ENCODE measurements at regions not wholly inside any gene's neighbourhood (a gene's known extent, or its start where the extent isn't known, plus 50 kb on each side); places are given as distances from the start of the nearest gene placed in this dataset.

GRCh38 chr9:90998573-90998972 lies 197.0 kb downstream of the SYK start:
- H3K27ac ChIP-seq, result no peak overlapping the region
- no peak for DNase-seq (ENCODE audit: low spot score in 2 of 2)
- H3K9me3 ChIP-seq, result no peaks in the 10 kb centered on the region
- H3K4me1 ChIP-seq, result peaks cover 12% of the 10 kb centered on the region
- no peak overlapping the region for H3K4me3 ChIP-seq
- H3K27me3 ChIP-seq, result no peaks in the 10 kb centered on the region
- WGBS, result 74% methylated on average over 7 of the region's 7 CpGs
- no peaks in the 10 kb centered on the region for H3K36me3 ChIP-seq
- TF ChIP-seq EP300 (IDR thresholded peaks at IDR 0.05), result no peak
- TF ChIP-seq, protein P1, sequence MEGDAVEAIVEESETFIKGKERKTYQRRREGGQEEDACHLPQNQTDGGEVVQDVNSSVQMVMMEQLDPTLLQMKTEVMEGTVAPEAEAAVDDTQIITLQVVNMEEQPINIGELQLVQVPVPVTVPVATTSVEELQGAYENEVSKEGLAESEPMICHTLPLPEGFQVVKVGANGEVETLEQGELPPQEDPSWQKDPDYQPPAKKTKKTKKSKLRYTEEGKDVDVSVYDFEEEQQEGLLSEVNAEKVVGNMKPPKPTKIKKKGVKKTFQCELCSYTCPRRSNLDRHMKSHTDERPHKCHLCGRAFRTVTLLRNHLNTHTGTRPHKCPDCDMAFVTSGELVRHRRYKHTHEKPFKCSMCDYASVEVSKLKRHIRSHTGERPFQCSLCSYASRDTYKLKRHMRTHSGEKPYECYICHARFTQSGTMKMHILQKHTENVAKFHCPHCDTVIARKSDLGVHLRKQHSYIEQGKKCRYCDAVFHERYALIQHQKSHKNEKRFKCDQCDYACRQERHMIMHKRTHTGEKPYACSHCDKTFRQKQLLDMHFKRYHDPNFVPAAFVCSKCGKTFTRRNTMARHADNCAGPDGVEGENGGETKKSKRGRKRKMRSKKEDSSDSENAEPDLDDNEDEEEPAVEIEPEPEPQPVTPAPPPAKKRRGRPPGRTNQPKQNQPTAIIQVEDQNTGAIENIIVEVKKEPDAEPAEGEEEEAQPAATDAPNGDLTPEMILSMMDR (IDR thresholded peaks at IDR 0.05), result no peak
- TF ChIP-seq POLR2AphosphoS5 (IDR thresholded peaks at IDR 0.05), result no peak
- TF ChIP-seq POLR2A (IDR thresholded peaks at IDR 0.05), result no peak

DNA sequence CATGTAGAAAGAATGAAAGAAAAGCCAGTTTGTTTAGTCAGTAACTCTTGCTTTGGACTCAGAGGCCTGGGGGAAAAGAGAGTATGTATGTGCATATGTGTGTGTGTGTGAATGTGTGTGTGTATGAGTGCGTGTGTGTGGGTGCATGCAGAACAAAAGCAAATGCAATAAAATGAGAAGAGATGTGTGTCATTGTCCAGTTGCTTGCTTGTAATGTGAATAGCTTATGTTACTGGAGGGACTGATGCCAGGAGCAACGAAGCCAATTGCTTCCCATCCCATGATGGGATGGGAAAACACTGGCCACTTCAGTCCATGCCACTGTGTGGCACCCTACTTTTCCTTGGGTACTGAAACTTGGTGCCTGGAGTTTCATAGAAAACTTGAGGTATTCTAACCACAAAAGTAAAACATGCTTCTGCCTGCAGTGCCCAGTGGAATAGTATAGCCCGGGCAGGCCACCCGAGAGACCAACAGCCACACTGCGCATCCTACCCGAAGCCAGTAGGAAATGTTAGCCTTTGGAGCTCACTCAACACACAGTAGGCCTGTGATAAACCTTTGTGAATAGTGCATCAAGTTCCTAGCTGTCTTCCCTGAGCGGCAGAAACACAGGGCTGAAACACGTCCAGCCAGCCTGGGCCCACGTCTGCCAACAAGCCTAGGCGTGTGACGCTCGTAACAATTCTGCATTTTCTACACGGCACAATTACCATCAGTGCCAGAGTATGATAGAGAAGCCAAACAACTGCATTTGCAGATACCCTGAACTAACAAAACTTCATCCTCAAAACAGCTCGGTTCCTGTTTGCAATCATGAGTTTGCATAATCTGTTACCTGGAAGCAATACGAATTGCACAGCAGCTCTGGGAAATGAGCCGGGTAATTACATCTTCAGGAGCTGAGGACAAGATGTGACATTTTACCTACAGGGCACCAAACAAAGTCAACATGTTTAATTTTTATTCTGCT lies 198.1 kb downstream of the SYK start:
- Histone ChIP-seq H3K27me3 (no peaks in the 10 kb centered on the region), H3K36me3 (no peaks in the 10 kb centered on the region), H3K4me1 (peaks cover 12% of the 10 kb centered on the region), H3K9me3 (no peaks in the 10 kb centered on the region), H3K4me3 (no peak overlapping the region), H3K27ac (peak overlapping the region; percentile 77)
- TF ChIP-seq, protein P1 (IDR thresholded peaks at IDR 0.05), result no peak
- 58% methylated on average over 16 of the region's 16 CpGs for WGBS
- DNase-seq (ENCODE audit: low spot score in 2 of 2), result no peak

DNA sequence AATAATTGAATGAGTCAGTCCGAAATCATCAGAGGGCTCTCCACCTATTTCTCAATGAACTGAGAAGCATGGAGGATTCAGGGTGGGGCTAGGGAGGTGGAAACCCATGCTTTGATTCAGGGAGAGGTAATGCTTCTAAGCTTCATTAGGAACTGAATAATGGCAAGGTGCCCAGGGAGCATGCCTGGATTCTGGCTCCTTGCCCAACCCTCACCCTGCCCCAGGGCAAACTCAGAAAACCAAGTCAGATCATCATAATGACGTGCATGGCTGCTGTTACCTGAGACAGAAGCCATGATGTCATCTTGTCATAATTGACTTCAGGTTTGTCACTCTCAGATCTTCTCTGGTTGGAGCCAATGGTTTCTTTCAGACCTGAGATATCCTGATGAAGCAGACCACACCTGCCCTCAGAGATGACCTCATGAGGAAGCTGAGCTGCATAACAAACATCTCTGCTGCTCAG lies 199.6 kb downstream of the SYK start:
- no peak for DNase-seq (ENCODE audit: low spot score in 2 of 2)
- H3K36me3 ChIP-seq, result no peaks in the 10 kb centered on the region
- no peaks in the 10 kb centered on the region for H3K9me3 ChIP-seq
- no peak overlapping the region for H3K4me3 ChIP-seq
- 40% methylated on average over 2 of the region's 2 CpGs for WGBS
- no peaks in the 10 kb centered on the region for H3K27me3 ChIP-seq
- H3K27ac ChIP-seq, result no peak overlapping the region
- TF ChIP-seq POLR2A (IDR thresholded peaks at IDR 0.05), result no peak
- peak in 1 of 3 donors; percentile 47 for TF ChIP-seq POLR2AphosphoS5 (IDR thresholded peaks at IDR 0.05)
- peaks cover 12% of the 10 kb centered on the region for H3K4me1 ChIP-seq

GRCh38 chr9:91004484-91004883 lies 202.9 kb downstream of the SYK start:
- 87% methylated on average over 6 of the region's 6 CpGs for WGBS
- DNase-seq (ENCODE audit: low spot score in 2 of 2), result no peak
- H3K27me3 ChIP-seq, result no peaks in the 10 kb centered on the region
- peaks cover 7% of the 10 kb centered on the region for H3K4me1 ChIP-seq
- no peaks in the 10 kb centered on the region for H3K36me3 ChIP-seq
- H3K27ac ChIP-seq, result no peak overlapping the region
- H3K4me3 ChIP-seq, result no peak overlapping the region
- H3K9me3 ChIP-seq, result no peaks in the 10 kb centered on the region
- no peak for TF ChIP-seq EP300 (IDR thresholded peaks at IDR 0.05)
- TF ChIP-seq POLR2A (IDR thresholded peaks at IDR 0.05), result no peak
- TF ChIP-seq, protein P1 (IDR thresholded peaks at IDR 0.05), result no peak
- no peak for TF ChIP-seq POLR2AphosphoS5 (IDR thresholded peaks at IDR 0.05)

- Histone ChIP-seq H3K36me3 (no peaks in the 10 kb centered on the region), H3K27me3 (no peaks in the 10 kb centered on the region), H3K4me1 (peaks cover 4% of the 10 kb centered on the region), H3K4me3 (no peak overlapping the region), H3K9me3 (no peaks in the 10 kb centered on the region), H3K27ac (no peak overlapping the region)
- DNase-seq (ENCODE audit: low spot score in 2 of 2), result no peak
- TF ChIP-seq EP300 (IDR thresholded peaks at IDR 0.05) (no peak), POLR2AphosphoS5 (IDR thresholded peaks at IDR 0.05) (no peak), POLR2A (IDR thresholded peaks at IDR 0.05) (no peak)
- TF ChIP-seq, protein P1 (IDR thresholded peaks at IDR 0.05), result no peak
- WGBS, result 88% methylated on average over 4 of the region's 4 CpGs
Observed at GRCh38 chr9:91004992-91005391, 203.4 kb downstream of the SYK start.
